HFF-Myc (cell line): ENCODE measurements at regions not wholly inside any gene's neighbourhood (a gene's known extent, or its start where the extent isn't known, plus 50 kb on each side); places are given as distances from the start of the nearest gene placed in this dataset.
A peak's percentile ranks its signal among the peaks of the same experiment; 100 is the strongest.
"Not testable (repeated sequence)": the region's sequence is repeated elsewhere in the genome, so short reads cannot be mapped to it uniquely, and the experiment has no call there.

Experiments
- DNase-seq: peaks from one replicate; pipeline ENCODE4 v3.0.0-alpha.2; 2011; ENCODE audit warnings: low read depth; ENCODE audit errors: extremely low read depth
- H3K4me3 ChIP-seq: replicated peaks from 2 replicates; pipeline ENCODE4 v1.5.1; 2011; ENCODE audit warnings: low read depth, mild to moderate bottlenecking, control low read depth, low read length
- CTCF ChIP-seq: IDR thresholded peaks from 2 replicates; pipeline ENCODE4 v1.5.1; 2012; ENCODE audit warnings: mild to moderate bottlenecking, low read depth, low read length, control low read depth; ENCODE audit errors: missing control alignments

- peak; percentile 24 for DNase-seq
- TF ChIP-seq CTCF = no peak
- no peak overlapping the region for H3K4me3 ChIP-seq
These were observed 1047.5 kb upstream of the FLRT2 start for GRCh38 chr14:84482256-84483071.

- no peak for TF ChIP-seq CTCF
- DNase-seq = no peak
- no peak overlapping the region for H3K4me3 ChIP-seq
These were observed 1046.9 kb upstream of the FLRT2 start for GRCh38 chr14:84483072-84483420.

GRCh38 chr14:84484243-84484642, 1045.7 kb upstream of the FLRT2 start:
- DNase-seq, H3K4me3 ChIP-seq: not testable (repeated sequence)

- TF ChIP-seq CTCF = no peak
- no peak for DNase-seq
- H3K4me3 ChIP-seq = no peak overlapping the region
These were observed 1044.9 kb upstream of the FLRT2 start for GRCh38 chr14:84485036-84485435.

- TF ChIP-seq CTCF = no peak
- H3K4me3 ChIP-seq = no peak overlapping the region
- no peak for DNase-seq
These were observed 1039.9 kb upstream of the FLRT2 start for GRCh38 chr14:84490081-84490480.

GRCh38 chr14:84492685-84493084, 1037.3 kb upstream of the FLRT2 start:
- TF ChIP-seq CTCF = no peak
- DNase-seq = no peak
- H3K4me3 ChIP-seq = no peak overlapping the region

- no peak for TF ChIP-seq CTCF
- peak; percentile 2 for DNase-seq
- H3K4me3 ChIP-seq = no peak overlapping the region
These were observed 1036.2 kb upstream of the FLRT2 start for GRCh38 chr14:84493779-84494178.
